Colonic mucosa (tissue), 4 donors: ENCODE measurements at regions not wholly inside any gene's neighbourhood (a gene's known extent, or its start where the extent isn't known, plus 50 kb on each side); places are given as distances from the start of the nearest gene placed in this dataset.

Source experiments
- DNase-seq: peaks from one replicate; pipeline ENCODE4 v3.0.0-alpha.2; 2020
- H3K27ac ChIP-seq: fragments of 200-600 bp; one replicate; pipeline ENCODE4 v1.8.0; 2021
- H3K27me3 ChIP-seq: fragments of 200-600 bp; one replicate; pipeline ENCODE4 v1.8.0; 2021
- H3K36me3 ChIP-seq: fragments of 200-600 bp; one replicate; pipeline ENCODE4 v1.8.0; 2021
- H3K4me1 ChIP-seq: fragments of 200-600 bp; one replicate; pipeline ENCODE4 v1.8.0; 2021; ENCODE audit warnings: mild to moderate bottlenecking
- H3K4me3 ChIP-seq: fragments of 200-600 bp; one replicate; pipeline ENCODE4 v1.8.0; 2021
- H3K9ac ChIP-seq, 2 donors: one replicate each; pipeline ENCODE4 v1.7.0; 2013; ENCODE audit warnings: control low read depth in 2 of 2, low read depth in 2 of 2, low read length in 2 of 2
- H3K9me3 ChIP-seq: fragments of 200-600 bp; one replicate; pipeline ENCODE4 v1.8.0; 2021
- intact Hi-C: fragments of 100-400 bp; cut with DNase I; formaldehyde crosslinking; loops from one replicate; pipeline ENCODE4 v1.14.1; 2022
- TF ChIP-seq, protein P1 (sequence below): fragments of 200-600 bp; IDR thresholded peaks from one replicate; pipeline ENCODE4 v1.8.0; 2022; ENCODE audit warnings: antibody characterized with exemption, mild to moderate bottlenecking
- donor health status: healthy.
- donor health status: DM: no; HTN: no; CAD: no.
- donor health status: DM: no; HTN: no; CAD: no.

GRCh38 chr16:79475841-79476240 lies 124.7 kb downstream of the MAF start:
- Histone ChIP-seq H3K4me3 (no peak overlapping the region), H3K27ac (no peak overlapping the region)
- intact Hi-C loops, result no loop called here

GRCh38 chr16:79473456-79473855 lies 127.1 kb downstream of the MAF start:
- intact Hi-C loops, result no loop called here
- no peaks in the 10 kb centered on the region for H3K36me3 ChIP-seq

More at GRCh38 chr16:79475841-79476240, 124.7 kb downstream of the MAF start:
- DNase-seq, result no peak
- no peak overlapping the region for H3K9ac ChIP-seq
- no peaks in the 10 kb centered on the region for H3K27me3 ChIP-seq
- TF ChIP-seq, protein P1, sequence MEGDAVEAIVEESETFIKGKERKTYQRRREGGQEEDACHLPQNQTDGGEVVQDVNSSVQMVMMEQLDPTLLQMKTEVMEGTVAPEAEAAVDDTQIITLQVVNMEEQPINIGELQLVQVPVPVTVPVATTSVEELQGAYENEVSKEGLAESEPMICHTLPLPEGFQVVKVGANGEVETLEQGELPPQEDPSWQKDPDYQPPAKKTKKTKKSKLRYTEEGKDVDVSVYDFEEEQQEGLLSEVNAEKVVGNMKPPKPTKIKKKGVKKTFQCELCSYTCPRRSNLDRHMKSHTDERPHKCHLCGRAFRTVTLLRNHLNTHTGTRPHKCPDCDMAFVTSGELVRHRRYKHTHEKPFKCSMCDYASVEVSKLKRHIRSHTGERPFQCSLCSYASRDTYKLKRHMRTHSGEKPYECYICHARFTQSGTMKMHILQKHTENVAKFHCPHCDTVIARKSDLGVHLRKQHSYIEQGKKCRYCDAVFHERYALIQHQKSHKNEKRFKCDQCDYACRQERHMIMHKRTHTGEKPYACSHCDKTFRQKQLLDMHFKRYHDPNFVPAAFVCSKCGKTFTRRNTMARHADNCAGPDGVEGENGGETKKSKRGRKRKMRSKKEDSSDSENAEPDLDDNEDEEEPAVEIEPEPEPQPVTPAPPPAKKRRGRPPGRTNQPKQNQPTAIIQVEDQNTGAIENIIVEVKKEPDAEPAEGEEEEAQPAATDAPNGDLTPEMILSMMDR, result no peak
- no peaks in the 10 kb centered on the region for H3K36me3 ChIP-seq
- no peaks in the 10 kb centered on the region for H3K4me1 ChIP-seq
- no peaks in the 10 kb centered on the region for H3K9me3 ChIP-seq

GRCh38 chr16:79472426-79472825 lies 128.1 kb downstream of the MAF start:
- H3K4me1 ChIP-seq, result no peaks in the 10 kb centered on the region
- intact Hi-C loops, result no loop called here
- TF ChIP-seq, protein P1, result no peak
- H3K27me3 ChIP-seq, result no peaks in the 10 kb centered on the region
- H3K27ac ChIP-seq, result no peak overlapping the region
- no peaks in the 10 kb centered on the region for H3K36me3 ChIP-seq
- DNase-seq, result no peak
- no peaks in the 10 kb centered on the region for H3K9me3 ChIP-seq
- H3K9ac ChIP-seq, result no peak overlapping the region
- no peak overlapping the region for H3K4me3 ChIP-seq

More at GRCh38 chr16:79473456-79473855, 127.1 kb downstream of the MAF start:
- H3K4me1 ChIP-seq, result no peaks in the 10 kb centered on the region
- no peak overlapping the region for H3K27ac ChIP-seq
- no peak overlapping the region for H3K4me3 ChIP-seq
- H3K9ac ChIP-seq, result no peak overlapping the region
- H3K9me3 ChIP-seq, result no peaks in the 10 kb centered on the region
- TF ChIP-seq, protein P1, result no peak
- no peak for DNase-seq
- H3K27me3 ChIP-seq, result no peaks in the 10 kb centered on the region

- intact Hi-C loops, result no loop called here
These were observed 130.5 kb downstream of the MAF start for GRCh38 chr16:79469999-79470398.

DNA sequence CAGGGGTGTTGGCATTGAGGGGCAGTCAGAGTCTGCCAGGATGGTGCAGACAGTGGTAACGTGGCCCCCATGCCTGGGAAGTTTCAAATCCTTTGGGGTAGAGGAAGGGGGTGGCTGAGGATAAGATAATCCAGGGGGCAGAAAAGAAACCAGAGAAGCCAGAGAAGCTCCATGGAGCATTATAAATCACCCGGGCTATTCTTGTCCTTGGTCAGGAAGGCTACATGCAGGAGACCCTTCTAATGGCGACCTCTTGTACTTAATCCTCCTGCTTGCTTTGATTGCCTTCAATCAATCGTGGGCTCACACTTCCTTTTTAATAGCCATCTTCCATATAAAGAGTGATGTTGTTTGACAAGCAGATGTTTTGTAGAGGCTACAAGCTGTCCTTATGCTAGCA lies 131.9 kb downstream of the MAF start:
- DNase-seq, result no peak
- TF ChIP-seq, protein P1, result no peak
- Histone ChIP-seq H3K9me3 (no peaks in the 10 kb centered on the region), H3K4me1 (no peaks in the 10 kb centered on the region), H3K27ac (no peak overlapping the region), H3K4me3 (no peak overlapping the region), H3K36me3 (no peaks in the 10 kb centered on the region), H3K27me3 (no peaks in the 10 kb centered on the region), H3K9ac (no peak overlapping the region)
- intact Hi-C loops, result no loop called here

More at GRCh38 chr16:79469999-79470398, 130.5 kb downstream of the MAF start:
- Histone ChIP-seq H3K9me3 (no peaks in the 10 kb centered on the region), H3K4me1 (no peaks in the 10 kb centered on the region), H3K36me3 (no peaks in the 10 kb centered on the region), H3K27ac (no peak overlapping the region), H3K9ac (no peak overlapping the region), H3K4me3 (no peak overlapping the region), H3K27me3 (no peaks in the 10 kb centered on the region)
- TF ChIP-seq, protein P1, result no peak
- DNase-seq, result peak; percentile 27

DNA sequence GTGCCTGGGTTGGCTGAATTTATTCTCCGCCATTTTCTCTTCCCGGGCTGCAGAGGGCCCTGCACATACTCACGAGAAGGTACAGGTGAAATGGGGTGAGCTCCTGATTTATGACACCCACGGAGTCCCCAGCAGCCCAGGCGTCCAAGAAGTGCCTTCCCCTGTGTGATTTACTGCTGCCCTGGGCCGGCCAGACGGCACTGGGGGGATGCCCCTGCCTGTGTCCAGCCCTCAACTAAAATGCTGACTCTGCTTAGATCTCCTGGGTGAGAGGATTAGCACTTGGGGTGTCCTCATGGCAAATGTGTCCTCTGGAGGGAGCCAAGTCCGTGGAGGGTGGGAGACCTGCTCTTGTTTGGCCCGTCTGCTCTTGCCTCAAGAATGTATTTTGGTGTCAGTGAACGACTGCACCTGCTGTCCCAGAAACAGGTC lies 132.4 kb downstream of the MAF start:
- no peak overlapping the region for H3K27ac ChIP-seq
- intact Hi-C loops, result no loop called here
- no peak for DNase-seq
- no peaks in the 10 kb centered on the region for H3K4me1 ChIP-seq
- H3K4me3 ChIP-seq, result no peak overlapping the region
- H3K9ac ChIP-seq, result peak overlapping the region in 1 of 2 donors; percentile 12
- TF ChIP-seq, protein P1, result no peak
- no peaks in the 10 kb centered on the region for H3K9me3 ChIP-seq
- H3K36me3 ChIP-seq, result no peaks in the 10 kb centered on the region
- no peaks in the 10 kb centered on the region for H3K27me3 ChIP-seq
